HG03442 (cell line): ENCODE measurements at regions not wholly inside any gene's neighbourhood (a gene's known extent, or its start where the extent isn't known, plus 50 kb on each side); places are given as distances from the start of the nearest gene placed in this dataset.
"Not testable (repeated sequence)": the region's sequence is repeated elsewhere in the genome, so short reads cannot be mapped to it uniquely, and the experiment has no call there.

ENCODE experiments used
- ATAC-seq: cut with Tn5 transposase; IDR thresholded peaks from one replicate; pipeline ENCODE4 v1.9.1; 2021; ENCODE audit warnings: mild to moderate bottlenecking, moderate library complexity; ENCODE audit not compliant: unreplicated experiment

DNA sequence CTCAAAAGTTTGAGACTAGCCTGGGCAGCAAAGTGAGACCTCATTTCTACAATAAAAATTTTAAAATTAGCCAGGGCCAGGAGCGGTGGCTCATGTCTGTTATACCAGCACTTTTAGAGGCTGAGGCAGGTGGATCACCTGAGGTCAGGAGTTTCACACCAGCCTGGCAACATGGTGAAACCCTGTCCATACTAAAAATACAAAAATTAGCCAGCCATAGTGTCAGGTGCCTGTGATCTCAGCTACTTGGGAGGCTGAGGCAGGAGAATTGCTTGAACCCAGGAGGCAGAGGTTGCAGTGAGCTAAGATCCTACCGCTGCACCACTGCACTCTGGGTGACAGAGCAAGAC lies 85.1 kb upstream of the MAP4 start:
- not testable (repeated sequence) for ATAC-seq

- no peak for ATAC-seq
Measured at GRCh38 chr3:48092270-48092669, 76.1 kb upstream of the MAP4 start.

DNA sequence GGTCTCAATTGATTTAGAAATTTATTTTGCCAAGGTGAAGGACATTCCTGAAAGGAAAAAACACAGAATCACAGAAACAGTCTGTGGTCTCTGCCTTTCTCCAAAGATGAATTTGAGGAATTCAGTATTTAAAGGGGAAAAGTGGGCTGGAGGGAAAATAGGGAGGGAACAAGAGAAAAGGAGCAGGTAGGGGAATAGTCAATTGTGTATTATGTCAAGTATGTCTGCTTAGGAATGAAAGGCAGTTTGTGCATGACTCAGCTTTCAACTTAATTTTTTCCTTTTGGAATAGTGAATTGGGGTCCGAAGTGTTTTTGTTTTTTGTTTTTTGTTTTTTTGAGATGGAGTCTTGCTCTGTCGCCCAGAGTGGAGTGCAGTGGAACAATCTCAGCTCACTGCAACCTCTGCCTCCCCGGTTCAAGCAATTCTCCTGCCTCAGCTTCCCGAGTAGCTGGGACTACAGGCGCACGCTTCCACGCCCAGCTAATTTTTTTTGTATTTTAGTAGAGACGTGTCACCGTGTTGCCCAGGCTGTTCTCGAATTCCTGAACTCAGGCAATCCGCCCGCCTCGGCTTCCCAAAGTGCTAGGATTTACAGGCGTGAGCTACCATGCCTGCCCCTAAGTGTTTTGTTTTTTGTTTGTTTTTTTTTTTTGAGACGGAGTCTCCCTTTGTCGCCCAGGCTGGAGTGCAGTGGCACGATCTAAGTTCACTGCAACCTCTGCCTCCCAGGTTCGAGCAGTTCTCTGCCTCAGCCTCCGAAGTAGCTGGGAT lies 74.1 kb upstream of the MAP4 start:
- ATAC-seq = no peak

- peak; percentile 90 for ATAC-seq
Measured at GRCh38 chr3:48088749-48089466, 72.7 kb upstream of the MAP4 start.

DNA sequence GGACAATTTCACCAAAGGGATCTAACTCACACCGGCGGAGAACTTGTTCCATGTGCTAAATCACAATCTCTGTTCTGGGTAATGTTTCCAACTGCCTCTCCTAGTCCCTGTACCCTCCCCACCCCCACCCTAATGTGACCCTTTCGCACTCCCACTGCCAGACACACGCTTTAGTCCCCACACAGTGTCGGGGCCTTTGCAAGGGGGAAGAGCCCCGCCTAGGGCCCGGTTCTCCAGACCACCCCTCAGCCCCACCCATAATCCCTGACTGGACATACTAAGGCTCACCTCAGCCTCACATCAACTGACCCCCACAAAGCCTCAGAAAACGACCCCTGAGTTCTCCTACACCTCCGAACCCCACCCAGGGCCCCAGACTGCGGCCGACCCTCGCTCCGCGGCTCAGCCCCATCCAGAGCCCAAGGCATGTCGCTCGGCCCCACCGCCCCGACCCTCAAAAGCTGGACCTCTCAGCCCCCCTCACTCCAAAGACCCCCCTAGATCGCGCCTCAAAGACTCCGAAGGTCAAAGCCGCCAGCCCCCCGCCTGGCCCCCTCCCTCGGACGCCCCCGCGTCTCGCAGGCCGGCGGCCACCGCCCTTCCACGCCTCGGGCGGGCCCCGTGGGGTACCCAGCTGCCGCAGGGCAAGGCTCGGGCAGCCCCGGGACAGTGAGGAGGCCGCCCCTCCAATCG lies 72.0 kb upstream of the MAP4 start:
- ATAC-seq = peak; percentile 17

DNA sequence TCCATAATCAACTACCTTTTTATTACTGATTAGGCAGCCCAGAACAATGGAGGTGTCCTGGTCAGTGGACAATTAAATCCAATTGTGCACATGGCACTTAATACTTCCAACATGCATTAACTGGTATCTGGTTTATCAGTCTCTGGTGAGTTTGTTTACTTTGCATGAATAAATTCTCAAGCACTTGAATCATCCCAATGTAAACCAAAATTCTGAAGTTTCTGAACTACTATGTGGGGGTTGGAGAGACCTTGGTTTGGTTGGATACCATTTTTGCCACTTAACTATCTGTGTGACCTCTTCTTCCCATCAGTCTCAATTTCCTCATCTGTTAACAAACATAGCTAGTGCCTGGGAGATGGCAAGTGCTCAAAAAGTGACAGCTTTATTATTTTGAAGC lies 70.5 kb upstream of the MAP4 start:
- no peak for ATAC-seq

DNA sequence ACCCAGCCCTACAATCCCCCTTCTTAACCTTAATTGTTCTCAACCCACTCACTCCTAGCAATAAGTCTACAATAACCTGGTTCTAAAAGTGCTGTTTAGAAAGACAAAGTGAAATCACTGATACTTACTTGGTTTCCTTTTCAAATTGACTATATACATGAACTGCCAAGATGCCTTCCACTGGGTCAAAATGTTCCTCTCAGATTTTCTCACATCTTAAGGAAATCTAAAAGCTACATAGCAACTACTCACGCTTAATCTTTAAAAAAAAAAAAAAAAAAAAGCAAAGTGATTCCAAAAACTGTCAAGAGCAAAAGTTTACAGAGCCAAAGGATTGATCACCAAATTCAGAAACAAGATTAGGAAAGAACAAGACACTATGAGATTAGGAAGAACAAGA lies 68.7 kb upstream of the MAP4 start:
- ATAC-seq = no peak

DNA sequence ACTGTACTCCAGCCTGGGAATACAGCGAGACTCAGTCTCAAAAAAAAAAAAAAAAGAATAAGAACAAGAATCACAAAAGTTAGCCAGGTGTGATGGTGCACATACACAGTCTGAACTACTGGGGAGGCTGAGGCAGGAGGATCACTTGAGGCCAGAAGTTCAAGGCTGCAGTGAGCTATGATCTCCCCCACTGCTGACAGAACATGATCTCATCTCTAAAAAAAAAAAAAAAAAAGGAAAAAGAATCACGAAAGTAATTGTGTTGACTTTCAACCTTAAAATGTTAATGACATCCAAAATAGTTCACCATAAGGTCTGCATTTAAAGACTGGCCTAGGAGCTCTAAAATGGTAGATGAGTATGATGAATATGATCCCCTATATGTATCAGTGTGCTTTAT lies 68.0 kb upstream of the MAP4 start:
- no peak for ATAC-seq

DNA sequence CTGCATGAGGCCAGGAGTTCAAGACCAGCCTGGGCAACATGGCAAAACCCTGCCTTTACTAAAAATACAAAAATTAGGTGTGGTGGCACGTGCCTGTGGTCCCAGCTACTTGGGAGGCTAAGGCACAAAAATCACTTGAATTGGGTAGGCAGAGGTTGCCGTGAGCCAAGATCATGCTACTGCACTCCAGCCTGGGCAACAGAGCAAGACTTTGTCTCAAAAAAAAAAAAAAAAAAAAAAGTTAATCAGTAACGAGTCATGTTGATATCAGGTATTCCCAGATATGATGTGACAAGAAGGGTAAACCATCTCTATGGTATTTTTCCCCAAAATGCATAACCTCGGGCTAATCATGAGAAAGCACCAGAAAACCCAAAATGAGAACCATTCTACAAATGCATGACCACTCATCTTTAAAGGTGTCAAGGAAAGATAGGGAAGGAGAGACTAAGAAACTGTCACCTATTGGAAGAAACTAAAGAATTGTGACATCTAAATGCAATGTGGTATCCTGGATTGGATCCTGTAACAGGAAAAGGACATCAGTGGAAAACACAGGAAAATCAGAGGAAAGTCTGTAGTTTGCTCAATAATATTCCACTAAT lies 66.5 kb upstream of the MAP4 start:
- ATAC-seq = no peak

GRCh38 chr3:48077815-48078214 lies 61.6 kb upstream of the MAP4 start:
- ATAC-seq = no peak

GRCh38 chr3:48070030-48070429 lies 53.8 kb upstream of the MAP4 start:
- no peak for ATAC-seq

DNA sequence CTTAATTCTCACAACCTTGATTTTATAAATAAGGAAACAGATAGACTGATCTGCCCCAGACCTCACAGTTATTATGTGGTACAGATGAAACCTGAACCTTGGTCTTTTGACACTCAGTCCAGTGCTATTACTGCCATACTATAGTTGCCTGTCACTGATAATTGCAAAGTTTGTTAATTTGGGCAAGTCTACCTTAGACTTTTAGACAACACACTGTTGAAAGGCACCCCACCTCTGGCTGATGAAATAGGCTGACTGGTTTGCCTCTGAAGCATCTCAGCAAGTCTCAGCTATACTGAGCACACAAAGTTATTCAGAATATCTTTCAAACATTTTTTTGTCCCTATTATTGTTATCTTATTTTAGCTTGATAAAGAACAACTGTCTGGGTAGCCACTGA lies 53.1 kb upstream of the MAP4 start:
- ATAC-seq = no peak

DNA sequence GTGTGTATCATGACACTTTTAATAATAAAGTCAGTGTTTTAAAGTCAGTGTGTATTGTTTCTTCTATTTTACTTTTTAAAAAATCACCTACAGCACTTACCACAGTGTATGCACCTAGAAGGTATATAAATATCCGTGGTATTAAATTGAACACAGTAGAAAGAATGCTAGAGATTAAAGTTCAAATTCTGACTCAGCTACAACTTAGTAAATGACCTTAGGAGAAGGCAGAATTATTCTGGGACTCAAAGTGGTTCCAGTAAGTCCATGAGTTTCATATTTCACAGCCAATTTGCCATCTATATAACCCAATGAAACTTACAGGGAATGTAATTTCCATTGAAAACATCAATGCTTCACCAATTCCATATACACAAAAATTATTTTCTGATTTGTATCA lies 52.7 kb upstream of the MAP4 start:
- no peak for ATAC-seq

DNA sequence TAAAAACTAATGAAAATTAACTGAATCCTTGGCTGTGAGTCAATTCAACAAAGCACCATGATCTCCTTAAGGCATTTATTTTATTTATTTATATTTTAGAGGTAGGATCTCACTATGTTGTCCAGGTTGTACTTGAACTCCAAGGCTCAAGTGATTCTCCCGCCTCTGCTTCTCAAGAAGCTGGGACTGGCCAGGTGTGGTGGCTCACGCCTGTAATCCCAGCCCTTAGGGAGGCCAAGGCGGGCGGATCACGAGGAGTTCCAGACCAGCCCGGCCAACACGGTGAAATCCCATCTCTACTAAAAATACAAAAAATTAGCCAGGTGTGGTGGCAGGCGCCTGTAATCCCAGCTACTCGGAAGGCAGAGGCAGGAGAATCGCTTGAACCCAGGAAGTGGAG lies 52.1 kb upstream of the MAP4 start:
- ATAC-seq = not testable (repeated sequence)

GRCh38 chr3:48067271-48067670 lies 51.1 kb upstream of the MAP4 start:
- no peak for ATAC-seq
